Kidney (tissue), 13 donors: ENCODE measurements at regions not wholly inside any gene's neighbourhood (a gene's known extent, or its start where the extent isn't known, plus 50 kb on each side); places are given as distances from the start of the nearest gene placed in this dataset.

Experiments used
- DNase-seq, 5 donors: peaks; one replicate each; pipeline ENCODE4 v3.0.0-alpha.2; 2013 to 2020
- FAIRE-seq: peaks from 2 replicates; lab custom pipeline; 2012; peaks lifted over from hg19 to GRCh38; lab: Jason Lieb, UNC
- H3K27ac ChIP-seq, 2 donors: one replicate each; pipeline ENCODE4 v1.7.0; 2013; ENCODE audit warnings: low read depth in 2 of 2, low read length in 2 of 2, inconsistent platforms in 1 of 2
- H3K27me3 ChIP-seq: one replicate; pipeline ENCODE4 v1.7.1; 2013; ENCODE audit warnings: low read length, inconsistent platforms; ENCODE audit not compliant: control insufficient read depth, insufficient read depth
- H3K36me3 ChIP-seq, 3 donors: one replicate each; pipeline versions ENCODE4 v1.7.0 to v1.7.1; 2013; ENCODE audit warnings: low read length in 3 of 3, control low read depth in 1 of 3, inconsistent platforms in 1 of 3; ENCODE audit not compliant: insufficient read depth in 3 of 3, control insufficient read depth in 2 of 3
- H3K4me1 ChIP-seq, 3 donors: one replicate each; pipeline versions ENCODE4 v1.7.0 to v1.7.1; 2013; ENCODE audit warnings: low read length in 3 of 3, inconsistent platforms in 1 of 3, low read depth in 1 of 3; ENCODE audit not compliant: control insufficient read depth in 2 of 3, insufficient read depth in 2 of 3
- H3K4me3 ChIP-seq, 3 donors: one replicate each; pipeline versions ENCODE4 v1.7.0 to v1.8.1; 2013; ENCODE audit warnings: low read length in 3 of 3, control low read depth in 1 of 3, inconsistent platforms in 1 of 3
- H3K9ac ChIP-seq, 3 donors: one replicate each; pipeline versions ENCODE4 v1.7.0 to v1.7.1; 2013; ENCODE audit warnings: low read length in 3 of 3, control low read depth in 1 of 3, inconsistent platforms in 1 of 3
- H3K9me3 ChIP-seq, 3 donors: one replicate each; pipeline versions ENCODE4 v1.7.0 to v1.7.1; 2013; ENCODE audit warnings: low read length in 3 of 3, control low read depth in 1 of 3, inconsistent platforms in 1 of 3; ENCODE audit not compliant: control insufficient read depth in 2 of 3, insufficient read depth in 1 of 3
- intact Hi-C: fragments of 100-400 bp; cut with DNase I; formaldehyde crosslinking; loops from one replicate; pipeline ENCODE4 v1.11.1; 2022
- TF ChIP-seq, protein P1 (sequence below): IDR thresholded peaks from 3 replicates; pipeline ENCODE4 v1.5.1; 2012; ENCODE audit warnings: mild to moderate bottlenecking, moderate library complexity, borderline replicate concordance; ENCODE audit not compliant: insufficient read depth; ENCODE audit errors: extremely low read depth
- donor health status: control.
- donor health status: control.
- donor health status: control.
- donor health status: control.
- donor health status: control.
- donor health status: DM: yes; HTN: yes; CAD: no.
- donor health status: Normal renal cell carcinoma (clear cell type).

DNA sequence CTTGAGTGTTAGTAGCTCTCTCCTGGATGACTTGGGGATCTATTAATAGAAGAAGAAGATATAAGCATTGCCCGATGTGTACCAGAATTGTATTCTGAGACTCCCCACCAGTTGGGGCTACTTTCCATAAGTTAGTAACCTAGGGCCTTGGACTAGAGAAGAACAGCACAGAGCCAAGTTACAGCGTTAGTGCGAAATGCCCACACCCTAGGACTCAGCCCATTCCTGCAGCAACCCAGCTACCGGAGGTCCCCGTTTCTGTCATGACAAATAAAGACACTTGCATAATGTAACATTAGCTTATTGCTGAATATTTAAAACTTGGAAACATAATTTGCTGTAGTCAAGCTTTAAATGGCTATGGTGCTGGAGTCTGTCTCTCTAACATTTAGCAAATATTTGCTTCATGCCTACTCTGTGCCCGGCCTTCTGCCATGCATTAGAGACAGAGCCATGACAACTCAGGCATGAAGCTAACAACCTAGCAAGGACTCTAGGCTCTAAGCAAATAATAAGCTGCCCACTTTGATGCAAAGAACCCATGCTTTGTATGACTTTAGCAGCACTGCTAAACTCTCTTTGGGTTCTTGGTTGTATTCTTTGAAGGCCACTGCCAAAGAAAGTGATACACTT lies 103.4 kb upstream of the COL21A1 start:
- H3K9me3 ChIP-seq, result no peaks in the 10 kb centered on the region
- intact Hi-C loops, result loop anchor here (10.0 kb wide), 1 partner anchor 224 kb away; no protein-coding TSS in a partner anchor
- no peak overlapping the region for H3K4me3 ChIP-seq
- no peak overlapping the region for H3K27ac ChIP-seq
- H3K27me3 ChIP-seq, result no peaks in the 10 kb centered on the region
- no peaks in the 10 kb centered on the region for H3K4me1 ChIP-seq
- H3K9ac ChIP-seq, result no peak overlapping the region
- TF ChIP-seq, protein P1, sequence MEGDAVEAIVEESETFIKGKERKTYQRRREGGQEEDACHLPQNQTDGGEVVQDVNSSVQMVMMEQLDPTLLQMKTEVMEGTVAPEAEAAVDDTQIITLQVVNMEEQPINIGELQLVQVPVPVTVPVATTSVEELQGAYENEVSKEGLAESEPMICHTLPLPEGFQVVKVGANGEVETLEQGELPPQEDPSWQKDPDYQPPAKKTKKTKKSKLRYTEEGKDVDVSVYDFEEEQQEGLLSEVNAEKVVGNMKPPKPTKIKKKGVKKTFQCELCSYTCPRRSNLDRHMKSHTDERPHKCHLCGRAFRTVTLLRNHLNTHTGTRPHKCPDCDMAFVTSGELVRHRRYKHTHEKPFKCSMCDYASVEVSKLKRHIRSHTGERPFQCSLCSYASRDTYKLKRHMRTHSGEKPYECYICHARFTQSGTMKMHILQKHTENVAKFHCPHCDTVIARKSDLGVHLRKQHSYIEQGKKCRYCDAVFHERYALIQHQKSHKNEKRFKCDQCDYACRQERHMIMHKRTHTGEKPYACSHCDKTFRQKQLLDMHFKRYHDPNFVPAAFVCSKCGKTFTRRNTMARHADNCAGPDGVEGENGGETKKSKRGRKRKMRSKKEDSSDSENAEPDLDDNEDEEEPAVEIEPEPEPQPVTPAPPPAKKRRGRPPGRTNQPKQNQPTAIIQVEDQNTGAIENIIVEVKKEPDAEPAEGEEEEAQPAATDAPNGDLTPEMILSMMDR, result no peak
- DNase-seq (no peak), FAIRE-seq (no peak)
- no peaks in the 10 kb centered on the region for H3K36me3 ChIP-seq

GRCh38 chr6:56349194-56349593 lies 101.8 kb upstream of the COL21A1 start:
- no peaks in the 10 kb centered on the region for H3K36me3 ChIP-seq
- H3K27me3 ChIP-seq, result no peaks in the 10 kb centered on the region
- H3K9ac ChIP-seq, result no peak overlapping the region
- H3K4me1 ChIP-seq, result no peaks in the 10 kb centered on the region
- no peaks in the 10 kb centered on the region for H3K9me3 ChIP-seq
- FAIRE-seq (no peak), DNase-seq (no peak)
- intact Hi-C loops, result no loop called here
- H3K4me3 ChIP-seq, result no peak overlapping the region
- TF ChIP-seq, protein P1, result no peak
- no peak overlapping the region for H3K27ac ChIP-seq

DNA sequence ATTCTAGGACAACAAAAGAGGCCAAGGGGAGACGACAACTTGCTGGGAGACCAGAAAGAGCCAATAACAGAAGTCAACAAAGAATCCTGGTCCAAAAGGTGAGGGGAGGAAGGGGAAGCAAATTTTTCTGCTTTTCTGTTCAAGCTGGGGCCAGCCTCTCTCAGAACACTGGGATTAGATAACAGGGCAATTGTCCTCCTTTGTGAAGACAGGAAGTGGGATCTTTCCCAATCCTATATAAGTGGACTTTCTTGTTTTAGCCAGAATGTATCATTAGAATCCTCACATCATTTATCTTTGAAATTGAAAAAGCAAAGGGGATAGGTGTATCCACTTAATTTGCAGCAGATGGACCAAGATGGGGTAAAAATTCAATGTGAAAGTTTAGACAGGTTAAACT lies 101.2 kb upstream of the COL21A1 start:
- DNase-seq (no peak), FAIRE-seq (no peak)
- H3K4me3 ChIP-seq, result no peak overlapping the region
- H3K9ac ChIP-seq, result no peak overlapping the region
- intact Hi-C loops, result no loop called here
- no peak overlapping the region for H3K27ac ChIP-seq
- H3K36me3 ChIP-seq, result no peaks in the 10 kb centered on the region
- no peaks in the 10 kb centered on the region for H3K9me3 ChIP-seq
- no peaks in the 10 kb centered on the region for H3K27me3 ChIP-seq
- TF ChIP-seq, protein P1, result no peak
- H3K4me1 ChIP-seq, result no peaks in the 10 kb centered on the region

- H3K27ac ChIP-seq, result no peak overlapping the region
- intact Hi-C loops, result no loop called here
- DNase-seq (no peak), FAIRE-seq (no peak)
- no peak overlapping the region for H3K4me3 ChIP-seq
- no peak overlapping the region for H3K9ac ChIP-seq
- no peaks in the 10 kb centered on the region for H3K36me3 ChIP-seq
- no peaks in the 10 kb centered on the region for H3K9me3 ChIP-seq
- no peaks in the 10 kb centered on the region for H3K27me3 ChIP-seq
- TF ChIP-seq, protein P1, result no peak
- H3K4me1 ChIP-seq, result no peaks in the 10 kb centered on the region
Measured at GRCh38 chr6:56347526-56347925, 100.1 kb upstream of the COL21A1 start.
